Testis (tissue), 2 donors: ENCODE measurements at regions not wholly inside any gene's neighbourhood (a gene's known extent, or its start where the extent isn't known, plus 50 kb on each side); places are given as distances from the start of the nearest gene placed in this dataset.

Experiments
- CTCF ChIP-seq, 3 experiments: fragments of 450-650 bp in 2 of 3; fragments of 200-600 bp in 1 of 3; sonication (generic) in 1 of 3; IDR thresholded peaks; one replicate each; pipeline ENCODE4 v1.5.1; 2016 to 2019; ENCODE audit warnings: antibody characterized with exemption in 3 of 3, mild to moderate bottlenecking in 2 of 3, moderate library complexity in 1 of 3
- POLR2A ChIP-seq: fragments of 450-650 bp; IDR thresholded peaks from one replicate; pipeline ENCODE4 v1.6.1; 2017; ENCODE audit warnings: antibody characterized with exemption, mild to moderate bottlenecking, moderate library complexity

- TF ChIP-seq CTCF (IDR thresholded peaks at IDR 0.05) = no peak
- no peak for TF ChIP-seq POLR2A
These were observed 427.2 kb downstream of the PLCL1 start for GRCh38 chr2:198231562-198231961.
